Activated naive CD4-positive, alpha-beta T cell treated with anti-CD3 and anti-CD28 coated beads, Interleukin-2, amount 50 U/mL, for 72 hours (primary cell): ENCODE measurements at regions not wholly inside any gene's neighbourhood (a gene's known extent, or its start where the extent isn't known, plus 50 kb on each side); places are given as distances from the start of the nearest gene placed in this dataset.
A peak's percentile ranks its signal among the peaks of the same experiment; 100 is the strongest.

Experiments used
- ATAC-seq, 2 donors: fragments of 150-1000 bp; cut with Tn5 transposase; 2 replicates each; pipeline ENCODE4 v1.10.0; 2021; ENCODE audit warnings: mild to moderate bottlenecking in 2 of 2, moderate library complexity in 2 of 2
- DNase-seq, 2 donors: peaks; one replicate each; pipeline ENCODE4 v3.0.0; 2021 to 2022; ENCODE audit warnings: low spot score in 2 of 2
- H3K27ac Mint-ChIP-seq, 2 donors: one replicate each; pipeline ENCODE4 v1.8.0; 2022; ENCODE audit warnings: mild to moderate bottlenecking in 2 of 2, mixed read lengths in 2 of 2
- H3K36me3 Mint-ChIP-seq, 2 donors: one replicate each; pipeline ENCODE4 v1.8.0; 2022; ENCODE audit warnings: mixed read lengths in 2 of 2
- H3K9me3 Mint-ChIP-seq, 2 donors: one replicate each; pipeline ENCODE4 v1.8.0; 2022; ENCODE audit warnings: mixed read lengths in 2 of 2

GRCh38 chr1:65054481-65054880, 88.1 kb upstream of the JAK1 start:
- ATAC-seq: no peak
- Mint-ChIP-seq H3K9me3 (no peaks in the 10 kb centered on the region), H3K27ac (no peak overlapping the region), H3K36me3 (peaks cover 7 to 15% of the 10 kb centered on the region in 2 donors)
- DNase-seq: no peak

- H3K27ac Mint-ChIP-seq: no peak overlapping the region
- ATAC-seq: no peak
- H3K36me3 Mint-ChIP-seq: peaks cover 5 to 15% of the 10 kb centered on the region in 2 donors
- DNase-seq: no peak
- H3K9me3 Mint-ChIP-seq: no peaks in the 10 kb centered on the region
These were observed 89.4 kb upstream of the JAK1 start for GRCh38 chr1:65055747-65056146.

- Mint-ChIP-seq H3K36me3 (peaks cover 5 to 15% of the 10 kb centered on the region in 2 donors), H3K9me3 (no peaks in the 10 kb centered on the region), H3K27ac (no peak overlapping the region)
- DNase-seq: no peak
- ATAC-seq: no peak
These were observed 89.9 kb upstream of the JAK1 start for GRCh38 chr1:65056234-65056633.

GRCh38 chr1:65056866-65057265, 90.5 kb upstream of the JAK1 start:
- Mint-ChIP-seq H3K36me3 (peaks cover 5 to 15% of the 10 kb centered on the region in 2 donors), H3K27ac (no peak overlapping the region), H3K9me3 (no peaks in the 10 kb centered on the region)
- DNase-seq: no peak
- no peak for ATAC-seq

- DNase-seq: no peak
- Mint-ChIP-seq H3K27ac (no peak overlapping the region), H3K36me3 (peaks cover 5 to 14% of the 10 kb centered on the region in 2 donors), H3K9me3 (no peaks in the 10 kb centered on the region)
- no peak for ATAC-seq
These were observed 88.0 kb upstream of the AK4 start for GRCh38 chr1:65059930-65060538.

- ATAC-seq: no peak
- H3K9me3 Mint-ChIP-seq: no peaks in the 10 kb centered on the region
These were observed 85.7 kb upstream of the AK4 start for GRCh38 chr1:65062339-65062738.

GRCh38 chr1:65063025-65063424, 85.0 kb upstream of the AK4 start:
- DNase-seq (no peak), ATAC-seq (no peak)
- Mint-ChIP-seq H3K36me3 (peaks cover 6 to 8% of the 10 kb centered on the region in 2 donors), H3K9me3 (no peaks in the 10 kb centered on the region), H3K27ac (no peak overlapping the region)

More at GRCh38 chr1:65062339-65062738, 85.7 kb upstream of the AK4 start:
- H3K27ac Mint-ChIP-seq: no peak overlapping the region
- peaks cover 2% of the 10 kb centered on the region in 2 donors for H3K36me3 Mint-ChIP-seq
- DNase-seq: no peak

GRCh38 chr1:65064981-65065380, 83.0 kb upstream of the AK4 start:
- ATAC-seq (no peak), DNase-seq (no peak)
- Mint-ChIP-seq H3K27ac (peak overlapping the region in 1 of 2 donors; percentile 86), H3K9me3 (no peaks in the 10 kb centered on the region), H3K36me3 (peaks cover 6 to 17% of the 10 kb centered on the region in 2 donors)

GRCh38 chr1:65065524-65066418, 82.2 kb upstream of the AK4 start:
- H3K27ac Mint-ChIP-seq: peak overlapping the region; percentile 53 to 86
- no peak for ATAC-seq
- H3K36me3 Mint-ChIP-seq: peaks cover 6 to 17% of the 10 kb centered on the region in 2 donors
- no peaks in the 10 kb centered on the region for H3K9me3 Mint-ChIP-seq
- DNase-seq: no peak

GRCh38 chr1:65066419-65066765, 81.6 kb upstream of the AK4 start:
- ATAC-seq: no peak
- no peak for DNase-seq
- Mint-ChIP-seq H3K9me3 (no peaks in the 10 kb centered on the region), H3K36me3 (peaks cover 6 to 17% of the 10 kb centered on the region in 2 donors), H3K27ac (peak overlapping the region; percentile 83 to 86)

- peak; percentile 66 to 71 for ATAC-seq
These were observed 81.1 kb upstream of the AK4 start for GRCh38 chr1:65066766-65067490.

GRCh38 chr1:65067491-65068201, 80.4 kb upstream of the AK4 start:
- peak; percentile 41 to 65 for DNase-seq
- H3K36me3 Mint-ChIP-seq: peaks cover 6 to 17% of the 10 kb centered on the region in 2 donors
- H3K9me3 Mint-ChIP-seq: no peaks in the 10 kb centered on the region
- peak overlapping the region; percentile 98 to 99 for H3K27ac Mint-ChIP-seq
- peak; percentile 42 to 49 for ATAC-seq

More at GRCh38 chr1:65066766-65067490, 81.1 kb upstream of the AK4 start:
- peak overlapping the region; percentile 83 to 99 for H3K27ac Mint-ChIP-seq
- peak; percentile 67 to 81 for DNase-seq
- no peaks in the 10 kb centered on the region for H3K9me3 Mint-ChIP-seq
- H3K36me3 Mint-ChIP-seq: peaks cover 6 to 17% of the 10 kb centered on the region in 2 donors

GRCh38 chr1:65068202-65069010, 79.6 kb upstream of the AK4 start:
- Mint-ChIP-seq H3K36me3 (peaks cover 6 to 17% of the 10 kb centered on the region in 2 donors), H3K9me3 (no peaks in the 10 kb centered on the region), H3K27ac (peak overlapping the region; percentile 98 to 99)
- peak in 1 of 2 donors; percentile 16 for ATAC-seq
- peak in 1 of 2 donors; percentile 23 for DNase-seq

GRCh38 chr1:65069011-65069565, 78.9 kb upstream of the AK4 start:
- Mint-ChIP-seq H3K36me3 (peaks cover 6 to 17% of the 10 kb centered on the region in 2 donors), H3K27ac (peak overlapping the region; percentile 98 to 99), H3K9me3 (no peaks in the 10 kb centered on the region)
- ATAC-seq (peak in 1 of 2 donors; percentile 20), DNase-seq (no peak)

- H3K36me3 Mint-ChIP-seq: peaks cover 0 to 11% of the 10 kb centered on the region in 2 donors
These were observed 75.2 kb upstream of the AK4 start for GRCh38 chr1:65072845-65073244.

More at GRCh38 chr1:65072845-65073244, 75.2 kb upstream of the AK4 start:
- ATAC-seq (no peak), DNase-seq (no peak)
- Mint-ChIP-seq H3K27ac (no peak overlapping the region), H3K9me3 (no peaks in the 10 kb centered on the region)
